ENCODE measurements at regions not wholly inside any gene's neighbourhood (a gene's known extent, or its start where the extent isn't known, plus 50 kb on each side); places are given as distances from the start of the nearest gene placed in this dataset.

DNA sequence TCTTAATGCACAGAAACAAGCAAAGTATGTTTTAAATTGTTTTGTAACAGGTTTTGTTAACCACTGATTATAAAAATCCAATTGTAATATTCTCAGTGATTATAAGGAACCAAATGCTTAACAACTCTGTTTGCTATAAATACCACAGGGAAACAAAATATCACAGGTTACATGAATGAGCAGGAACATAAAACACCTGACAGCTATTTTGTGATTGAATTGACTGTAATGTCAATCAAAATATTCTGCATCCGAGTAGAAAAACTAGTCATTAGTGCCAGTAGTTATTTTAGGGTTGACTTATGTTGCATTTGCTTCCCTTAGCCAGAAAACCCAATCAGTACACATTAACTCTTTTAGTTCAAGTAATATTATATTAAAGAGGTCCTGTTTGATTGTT, 1707.8 kb upstream of the ACO1 start:
- no peak for DNase-seq (ENCODE audit: low spot score)

DNA sequence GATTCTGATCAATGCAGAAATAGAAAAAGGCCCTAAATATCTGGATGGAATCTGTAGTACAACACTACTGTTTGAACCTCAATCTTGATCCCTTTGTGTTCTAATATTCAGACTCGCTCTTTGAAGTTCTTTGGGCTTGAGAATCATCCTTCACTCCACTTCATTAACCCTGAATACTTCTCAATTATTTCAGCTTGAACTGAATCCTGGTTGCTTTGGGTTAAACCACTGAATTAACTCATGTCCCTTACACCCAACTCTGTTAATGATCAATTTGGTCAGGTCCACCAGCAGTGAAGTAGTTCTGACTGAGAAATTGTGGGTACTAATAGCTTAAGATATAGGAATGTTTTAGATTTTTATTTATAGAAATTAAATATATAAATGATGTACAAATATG, 1707.2 kb upstream of the ACO1 start:
- DNase-seq (ENCODE audit: low spot score) = no peak

DNA sequence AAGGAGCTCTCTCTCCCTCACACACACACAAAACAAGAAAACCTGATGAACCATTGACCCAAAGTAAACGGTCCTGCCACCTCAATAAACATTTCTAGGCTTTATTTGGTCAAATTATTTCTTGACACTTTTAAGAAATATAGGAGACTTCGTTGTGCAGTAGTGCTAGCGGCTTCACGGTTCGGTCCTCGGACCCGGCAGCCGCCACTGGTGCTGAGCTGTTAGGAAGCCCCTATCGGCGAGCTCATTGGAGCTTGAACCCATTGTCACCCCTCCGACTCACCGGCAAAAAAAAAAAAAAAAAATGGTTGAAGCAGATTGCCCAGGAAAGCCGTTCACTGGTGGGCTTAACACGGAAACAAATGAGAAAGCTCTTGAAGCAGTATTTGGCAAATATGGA, 1695.6 kb upstream of the ACO1 start:
- no peak for DNase-seq (ENCODE audit: low spot score)

DNA sequence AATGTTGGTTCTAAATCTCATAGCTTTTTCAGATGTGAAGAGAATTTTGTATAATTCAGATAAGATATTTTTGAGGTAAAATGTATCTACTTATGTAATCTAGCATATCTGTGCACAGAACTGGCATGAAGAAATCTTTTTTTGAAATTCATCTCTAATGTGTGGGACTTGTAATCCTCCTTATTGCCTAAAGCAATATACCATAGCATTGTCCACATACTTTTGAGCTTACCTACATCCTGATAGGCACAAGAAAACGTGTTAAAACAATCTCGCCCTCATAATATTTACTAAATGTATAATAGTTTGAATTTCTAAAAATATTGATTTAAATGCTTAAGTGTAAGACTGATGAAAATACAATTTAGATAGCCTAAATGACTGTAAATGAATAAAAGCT, 1686.5 kb upstream of the ACO1 start:
- DNase-seq (ENCODE audit: low spot score) = no peak

DNA sequence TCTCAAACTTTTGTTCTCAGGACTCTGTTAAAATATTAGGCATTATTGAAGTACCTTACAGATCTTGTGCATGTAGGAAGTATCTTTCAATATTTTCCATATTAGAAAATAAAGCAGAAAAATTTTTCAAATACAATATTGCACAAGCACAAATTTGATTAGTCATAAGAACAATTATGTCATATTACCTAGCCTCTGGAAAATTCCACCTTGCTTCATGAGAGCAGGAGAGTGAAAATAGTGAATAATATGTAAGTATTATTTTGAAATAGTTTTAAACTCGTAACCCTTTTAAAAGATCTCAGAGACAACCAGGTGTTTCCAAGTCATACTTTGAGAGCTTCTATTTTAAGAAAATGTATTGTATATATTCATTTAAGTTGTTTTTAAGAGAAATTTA, 1672.9 kb upstream of the ACO1 start:
- DNase-seq (ENCODE audit: low spot score) = no peak

DNA sequence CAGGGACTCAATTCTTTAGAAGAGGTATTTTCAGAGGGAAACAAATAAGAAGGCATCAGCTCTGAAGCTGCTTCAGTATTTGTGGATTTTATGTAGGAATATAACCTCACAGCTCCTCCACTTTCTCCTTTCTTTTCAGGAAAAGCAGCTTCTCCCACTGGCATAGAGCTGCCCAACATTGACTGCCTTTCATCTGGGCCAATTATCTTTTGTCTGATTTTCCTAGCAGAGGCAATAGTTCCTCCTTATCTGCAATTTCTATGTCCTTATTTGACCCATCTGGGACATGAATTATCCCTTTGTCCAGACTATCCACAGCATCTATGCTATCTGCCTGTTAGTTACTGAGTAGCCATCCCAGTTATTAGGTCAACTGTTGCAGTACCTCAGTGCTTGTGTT, 1671.2 kb upstream of the ACO1 start:
- no peak for DNase-seq (ENCODE audit: low spot score)

DNA sequence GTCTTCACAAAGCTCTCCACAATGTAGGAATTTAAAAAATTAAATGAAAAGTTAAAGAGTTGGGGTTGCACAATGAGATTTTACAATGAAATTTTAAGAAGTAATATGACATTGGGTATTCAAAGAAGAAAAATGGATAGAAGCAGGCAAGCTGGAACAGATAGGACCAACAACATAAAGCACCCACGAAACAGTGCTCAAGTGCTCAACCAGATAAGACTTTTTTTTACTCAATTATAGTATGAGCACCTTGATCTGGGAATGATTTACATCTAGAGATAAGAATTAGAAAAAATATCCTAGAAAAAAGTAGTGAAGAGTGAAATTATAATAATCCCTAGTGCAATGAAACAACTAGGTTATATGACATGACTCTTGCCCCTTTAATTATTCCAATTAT, 1670.1 kb upstream of the ACO1 start:
- no peak for DNase-seq (ENCODE audit: low spot score)

DNA sequence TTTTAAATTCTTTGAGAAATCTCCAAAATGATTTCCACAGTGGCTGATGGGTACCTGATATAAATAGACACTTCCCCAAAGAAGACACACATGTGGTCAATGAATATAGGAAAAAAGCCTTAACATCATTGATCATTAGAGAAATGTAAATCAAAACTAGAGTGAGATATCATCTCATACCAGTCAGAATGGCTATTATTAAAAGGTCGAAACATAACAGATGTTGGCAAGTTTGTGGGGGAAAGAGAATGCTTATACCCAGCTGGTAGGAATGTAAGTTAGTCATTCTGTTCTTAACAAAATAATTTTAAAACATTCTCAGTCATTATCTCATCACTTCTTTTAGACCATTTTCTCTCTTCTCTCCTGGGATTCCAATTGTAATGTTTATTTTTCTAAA, 1666.0 kb upstream of the ACO1 start:
- no peak for DNase-seq (ENCODE audit: low spot score)

DNA sequence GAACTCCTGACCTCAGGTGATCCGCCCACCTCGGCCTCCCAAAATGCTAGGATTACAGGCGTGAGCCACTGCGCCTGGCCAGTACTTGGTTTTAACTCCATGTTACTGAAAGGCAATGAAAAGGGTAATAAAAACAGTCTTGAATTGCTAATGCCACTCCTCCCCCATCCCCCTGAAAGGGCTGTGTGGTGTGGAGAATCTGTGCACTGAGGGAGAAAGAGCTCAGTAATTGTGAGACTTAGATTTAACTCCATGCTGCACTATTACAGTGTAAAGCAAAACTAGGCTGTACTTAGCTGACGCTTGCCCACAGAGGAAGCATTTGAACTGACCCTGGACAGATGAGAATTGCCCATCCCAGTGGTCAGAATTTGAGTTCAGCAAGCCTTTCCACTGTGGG, 1662.4 kb upstream of the ACO1 start:
- no peak for DNase-seq (ENCODE audit: low spot score)

DNA sequence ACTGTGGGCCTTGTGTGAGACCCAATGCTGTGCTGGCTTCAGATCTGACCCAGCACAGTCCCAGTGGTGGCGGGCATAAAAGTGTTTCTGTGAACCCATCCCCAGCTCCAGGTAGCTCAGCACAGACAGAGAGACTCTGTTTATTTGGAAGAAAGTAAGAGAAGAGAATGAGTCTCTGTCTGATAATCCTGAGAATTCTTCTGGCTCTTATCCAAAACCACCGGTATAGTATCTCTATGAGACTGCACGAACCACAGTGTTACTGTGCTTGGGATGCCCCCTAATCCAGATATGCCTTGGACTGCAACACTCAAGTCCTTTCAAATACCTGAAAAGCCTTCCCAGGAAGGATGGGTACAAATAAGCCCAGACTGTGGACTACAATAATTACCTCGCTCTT, 1660.8 kb upstream of the ACO1 start:
- DNase-seq (ENCODE audit: low spot score) = no peak

DNA sequence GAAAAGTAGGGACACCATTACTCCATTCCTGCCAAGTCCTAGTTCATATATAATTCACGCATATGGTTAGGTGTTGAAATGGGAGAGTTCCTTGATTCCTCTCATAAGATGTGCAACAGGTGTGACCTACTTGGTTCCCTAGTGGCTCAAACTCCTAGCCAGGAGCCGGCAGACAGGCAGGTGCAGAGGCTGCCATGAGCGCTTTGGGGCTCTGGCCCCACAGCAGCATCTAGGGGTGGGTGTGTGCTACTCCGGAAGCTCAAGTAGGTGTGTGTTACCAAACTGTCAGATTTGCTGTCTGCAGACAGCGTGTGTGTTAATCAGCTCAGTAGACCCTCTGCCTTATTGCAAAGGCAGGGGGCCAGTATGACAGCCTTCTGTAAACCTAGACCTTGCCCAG, 1652.4 kb upstream of the ACO1 start:
- DNase-seq (ENCODE audit: low spot score) = no peak

DNA sequence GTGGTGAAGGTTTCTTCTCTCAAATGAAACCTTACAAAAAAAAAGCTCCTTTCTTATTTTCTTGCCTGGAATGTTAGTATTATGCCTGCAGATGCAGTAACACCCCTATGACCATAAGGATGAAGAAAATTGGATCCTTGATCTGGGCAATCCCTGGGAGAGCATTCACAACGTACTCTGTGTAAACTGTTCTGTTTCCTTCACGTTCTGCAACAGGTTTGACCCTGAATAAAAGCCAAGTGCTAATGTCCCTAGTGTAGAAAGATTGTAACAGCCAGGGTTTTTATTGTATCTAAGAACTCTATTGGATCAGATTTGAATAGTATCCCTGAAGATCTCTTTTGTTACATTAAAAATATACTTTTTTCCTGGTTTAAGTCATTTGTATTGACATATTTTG, 1639.6 kb upstream of the ACO1 start:
- DNase-seq (ENCODE audit: low spot score) = no peak

DNA sequence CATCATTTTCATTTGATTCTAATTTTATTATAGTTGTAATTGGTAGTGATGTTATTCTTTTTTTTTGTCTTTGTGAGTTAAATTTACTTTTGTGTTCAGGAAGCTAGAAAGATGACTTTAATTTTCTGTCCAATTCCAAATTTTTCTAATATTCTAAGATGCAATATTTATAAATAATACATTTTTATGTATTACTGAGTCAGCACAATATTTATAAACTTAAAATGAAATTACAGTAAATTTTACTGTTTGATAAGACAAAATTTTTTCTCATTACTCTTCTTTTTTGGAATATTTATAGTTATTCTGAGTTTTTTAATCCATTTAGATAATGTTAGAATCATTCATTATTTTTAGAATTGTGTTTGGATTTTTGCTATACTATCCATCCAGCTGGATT, 1637.9 kb upstream of the ACO1 start:
- no peak for DNase-seq (ENCODE audit: low spot score)

DNA sequence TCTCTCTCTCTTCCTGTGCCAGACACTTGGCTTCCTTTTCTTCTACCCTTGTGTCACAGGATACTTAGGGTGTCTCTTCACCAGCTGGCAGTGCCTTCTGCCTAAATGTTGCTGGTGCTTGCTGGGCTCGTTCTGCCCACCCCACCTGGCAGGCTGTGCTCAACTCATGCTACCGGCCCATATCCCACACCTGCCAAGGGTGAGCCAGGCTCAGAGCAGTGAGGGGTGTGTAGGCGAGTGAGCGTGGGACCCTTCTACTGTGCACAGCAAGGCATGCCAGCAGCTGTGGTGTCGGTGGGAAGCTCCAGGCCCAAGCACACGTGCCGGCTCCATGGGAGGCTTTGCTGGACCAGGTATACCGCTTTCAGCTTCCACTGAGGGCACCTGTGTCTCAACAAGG, 1626.7 kb upstream of the ACO1 start:
- DNase-seq (ENCODE audit: low spot score) = no peak

DNA sequence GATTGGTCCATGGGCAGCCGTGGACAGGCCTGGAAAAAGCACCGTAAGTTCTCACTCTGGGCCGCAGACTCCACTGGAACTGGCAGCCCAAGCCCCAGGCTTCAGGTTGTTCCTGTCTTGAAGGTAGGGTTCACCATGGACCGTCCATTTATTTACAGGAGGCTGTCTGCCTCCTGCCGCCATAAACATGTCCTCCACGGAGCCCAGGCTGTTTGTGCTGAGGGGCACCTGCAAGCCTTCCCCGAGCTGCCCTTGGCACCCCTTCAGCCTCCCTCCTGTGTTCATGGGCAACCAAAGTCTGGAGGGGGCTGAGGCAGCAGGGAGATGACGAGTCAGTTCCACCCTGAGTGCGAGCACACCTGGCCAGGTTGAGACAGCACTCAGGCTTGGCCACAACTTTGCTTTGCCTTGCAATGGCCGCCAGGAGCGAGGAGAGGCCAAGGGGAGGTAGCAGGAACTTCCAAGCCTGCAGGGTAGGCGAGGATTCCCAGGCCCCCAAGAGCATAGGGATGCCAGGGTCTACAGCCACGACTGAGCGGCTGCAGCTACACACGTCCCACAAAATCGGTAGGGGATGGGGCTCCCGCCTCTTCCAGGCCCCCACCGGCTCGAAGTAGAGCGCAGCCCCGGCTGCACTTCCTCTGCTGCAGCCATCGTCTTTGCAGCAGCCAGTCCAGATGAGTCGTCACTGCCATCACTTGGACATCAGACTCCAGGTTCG, 1625.6 kb upstream of the ACO1 start:
- no peak for DNase-seq (ENCODE audit: low spot score)

DNA sequence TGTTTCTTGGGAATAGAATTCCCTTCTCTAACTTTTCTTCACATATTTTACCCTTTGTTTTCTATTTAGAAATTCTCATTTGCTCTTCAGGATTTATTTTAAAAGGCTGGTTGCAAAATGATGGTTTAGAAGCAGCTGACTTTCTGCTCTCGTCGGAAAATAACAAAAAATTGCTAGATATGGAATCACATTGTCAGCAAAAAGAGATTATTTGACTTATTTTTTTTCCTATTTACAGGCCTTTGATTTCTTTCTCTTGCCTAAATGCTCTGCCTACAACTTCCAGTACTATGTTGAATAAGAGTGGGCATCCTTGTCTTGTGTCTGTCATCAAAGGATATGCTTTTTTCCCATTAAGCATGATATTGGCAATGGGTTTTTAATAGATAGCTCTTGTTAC, 1619.1 kb upstream of the ACO1 start:
- DNase-seq (ENCODE audit: low spot score) = no peak

DNA sequence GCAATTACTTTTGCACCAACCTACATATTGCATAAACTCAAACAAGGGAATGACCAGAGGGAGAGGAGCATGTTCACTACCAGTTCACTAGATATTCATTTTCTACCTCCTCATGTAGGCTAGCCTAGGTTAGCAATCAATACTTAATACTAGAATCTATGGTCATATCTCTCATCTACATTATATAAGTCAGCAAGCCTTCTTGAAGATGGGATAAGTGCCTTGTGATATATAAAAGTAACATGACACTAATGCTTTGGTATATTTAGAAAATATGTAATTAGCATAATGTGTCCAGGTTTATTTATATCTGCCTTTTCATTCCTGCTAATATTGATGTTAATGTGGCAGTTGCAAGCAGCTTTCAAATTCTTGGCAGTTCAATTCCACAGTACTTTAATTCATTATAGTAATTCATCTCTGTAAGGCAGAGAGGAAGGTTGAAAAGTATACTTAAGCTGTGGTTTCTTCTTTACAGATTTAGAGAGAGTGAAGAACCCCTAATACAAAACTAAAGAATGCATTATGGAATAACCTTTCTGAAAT, 1613.2 kb upstream of the ACO1 start:
- no peak for DNase-seq (ENCODE audit: low spot score)

DNA sequence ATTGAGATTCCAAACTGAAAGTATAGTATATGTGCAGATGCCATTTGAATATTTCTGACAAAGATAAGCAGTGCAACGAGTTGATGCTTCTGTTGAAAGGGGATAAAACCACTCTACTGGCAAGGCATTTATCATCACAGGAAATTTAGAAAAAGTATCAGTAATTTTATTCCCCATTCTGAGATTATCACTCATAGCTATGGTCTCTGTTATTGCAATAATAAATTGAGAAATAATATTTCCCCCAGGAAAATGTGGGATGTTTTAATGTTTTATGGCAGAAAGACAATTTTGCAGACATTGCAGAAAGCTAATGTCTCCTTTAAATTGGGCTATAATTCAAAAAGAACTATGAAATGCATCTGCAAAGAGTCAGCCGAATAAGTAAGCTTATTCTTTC, 1612.7 kb upstream of the ACO1 start:
- DNase-seq (ENCODE audit: low spot score) = no peak

DNA sequence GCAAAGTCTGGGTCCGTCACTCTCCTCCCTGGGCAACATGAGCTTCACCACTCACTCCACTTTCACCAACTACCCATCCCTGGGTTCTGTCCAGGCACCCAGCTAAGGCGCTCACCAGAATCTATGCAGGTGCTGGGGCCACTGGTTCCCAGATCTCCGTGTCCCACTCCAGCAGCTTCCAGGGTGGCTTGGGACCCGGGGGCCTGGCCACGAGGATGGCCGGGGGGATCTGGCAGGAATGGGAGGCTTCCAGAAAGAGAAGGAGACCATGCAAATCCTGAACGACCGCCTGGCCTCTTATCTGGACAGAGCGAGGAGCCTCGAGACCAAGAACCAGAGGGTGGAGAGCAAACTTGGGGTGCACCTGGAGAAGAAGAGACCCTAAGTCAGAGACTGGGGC, 1611.0 kb upstream of the ACO1 start:
- no peak for DNase-seq (ENCODE audit: low spot score)

DNA sequence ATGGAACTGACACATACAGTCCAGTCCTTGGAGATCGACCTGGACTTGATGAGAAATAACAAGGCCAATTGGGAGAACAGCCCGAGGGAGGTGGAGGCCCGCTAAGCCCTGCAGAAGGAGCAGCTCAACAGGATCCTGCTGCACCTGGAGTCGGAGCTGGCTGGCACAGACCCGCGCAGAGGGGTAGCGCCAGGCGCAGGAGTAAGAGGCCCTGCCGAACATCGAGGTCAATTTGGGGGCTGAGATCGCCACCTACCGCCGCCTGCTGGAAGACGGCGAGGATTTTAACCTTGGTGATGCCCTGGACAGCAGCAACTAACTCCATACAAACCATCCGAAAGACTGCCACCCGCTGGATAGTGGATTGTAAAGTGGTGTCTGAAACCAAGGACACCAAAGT, 1610.1 kb upstream of the ACO1 start:
- DNase-seq (ENCODE audit: low spot score) = no peak

DNA sequence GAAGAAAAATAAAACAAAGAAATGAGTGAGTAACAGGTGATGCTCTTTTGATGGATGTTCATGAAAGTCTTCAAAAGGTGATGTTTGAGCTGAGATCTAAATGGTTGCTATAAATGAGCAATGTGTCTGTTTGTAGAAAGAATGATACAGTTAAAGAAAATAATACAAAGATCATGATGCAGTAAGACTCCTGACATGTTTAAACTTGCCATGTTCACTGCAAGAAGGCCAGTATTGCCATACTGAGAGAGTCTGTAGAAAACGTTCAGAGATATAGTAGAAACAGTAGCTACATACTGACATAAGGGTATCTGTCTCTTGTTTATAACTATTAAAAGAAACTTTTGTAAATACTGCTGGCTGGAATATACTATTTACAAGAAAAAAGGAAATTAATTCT, 1609.2 kb upstream of the ACO1 start:
- DNase-seq (ENCODE audit: low spot score) = no peak

DNA sequence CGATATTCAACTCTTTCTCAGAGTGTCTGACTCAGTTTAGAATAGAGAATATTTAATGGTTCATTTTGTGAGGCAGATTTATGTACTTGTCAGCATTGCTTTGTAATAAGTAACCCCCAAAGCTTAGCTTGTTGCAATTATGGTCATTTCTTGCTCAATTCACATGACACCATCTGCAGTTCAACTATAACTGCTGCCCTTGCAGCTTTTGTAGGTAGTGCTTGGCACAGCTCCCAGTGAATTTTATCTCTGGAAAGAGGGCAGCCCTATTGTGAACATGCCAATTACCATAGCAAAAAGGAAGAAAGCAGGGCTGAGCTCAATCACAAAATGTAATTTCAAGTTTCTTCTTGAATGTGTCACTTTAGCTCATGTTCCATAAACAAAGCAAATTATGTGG, 1587.7 kb upstream of the ACO1 start:
- DNase-seq (ENCODE audit: low spot score) = no peak

DNA sequence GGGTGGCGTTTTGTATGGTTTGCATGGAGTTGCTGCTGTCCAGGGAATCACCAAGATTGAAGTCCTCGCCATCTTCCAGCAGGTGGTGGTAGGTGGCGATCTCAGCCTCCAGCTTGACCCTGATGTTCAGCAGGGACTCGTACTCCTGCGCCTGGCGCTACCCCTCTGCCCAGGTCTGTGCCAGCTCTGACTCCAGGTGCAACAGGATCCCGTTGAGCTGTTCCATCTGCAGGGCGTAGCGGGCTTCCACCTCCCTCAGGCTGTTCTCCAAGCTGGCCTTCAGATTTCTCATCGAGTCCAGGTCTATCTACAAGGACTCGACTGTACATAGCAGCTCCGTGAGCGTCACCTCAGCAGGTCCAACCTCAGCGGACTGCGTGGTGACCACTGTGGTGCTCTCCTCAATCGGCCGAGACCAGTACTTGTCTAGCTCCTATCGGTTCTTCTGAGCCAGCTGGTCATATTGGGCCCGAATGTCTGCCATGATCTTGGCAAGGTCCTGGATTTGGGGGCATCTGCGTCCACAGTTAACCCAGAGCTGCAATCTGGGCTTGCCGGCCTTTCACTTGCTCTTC, 1584.8 kb upstream of the ACO1 start:
- no peak for DNase-seq (ENCODE audit: low spot score)

DNA sequence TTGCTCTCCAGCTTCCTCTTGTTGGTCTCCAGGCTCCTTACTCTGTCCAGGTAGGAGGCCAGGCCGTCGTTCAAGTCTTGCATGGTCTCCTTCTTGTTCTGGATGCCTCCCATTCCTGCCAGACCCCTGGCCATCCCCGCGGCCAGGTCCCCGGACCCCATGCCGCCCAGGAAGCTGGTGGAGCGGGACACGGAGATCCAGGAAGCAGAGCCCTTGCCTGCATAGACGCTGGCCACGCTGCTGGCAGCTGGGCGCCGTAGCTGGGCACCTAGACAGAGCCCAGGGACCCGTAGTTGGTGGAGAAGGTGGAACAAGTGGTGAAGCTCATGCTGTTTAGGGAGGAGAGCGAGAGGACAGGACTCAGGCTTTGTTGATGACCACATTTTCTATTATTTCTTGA, 1584.0 kb upstream of the ACO1 start:
- DNase-seq (ENCODE audit: low spot score) = no peak
